Neural cell (in vitro differentiated cells): ENCODE measurements at regions not wholly inside any gene's neighbourhood (a gene's known extent, or its start where the extent isn't known, plus 50 kb on each side); places are given as distances from the start of the nearest gene placed in this dataset.

ENCODE experiments used
- H2AFZ ChIP-seq: fragments of 200-600, 300-800 bp; sonication (generic), shearing (Covaris generic); 2 replicates; pipeline ENCODE4 v1.6.0; 2014; ENCODE audit warnings: low read depth, mild to moderate bottlenecking, antibody characterized with exemption, low read length, moderate library complexity
- H3F3A ChIP-seq: fragments of 200-600 bp; shearing (Covaris generic); 2 replicates; pipeline ENCODE4 v1.6.1; 2016; ENCODE audit warnings: mild to moderate bottlenecking, moderate library complexity, mixed read lengths, antibody characterized with exemption, low read length; ENCODE audit not compliant: insufficient read depth, poor library complexity, severe bottlenecking
- H3K27ac ChIP-seq: fragments of 200-600, 300-800 bp; sonication (generic), shearing (Covaris generic); 2 replicates; pipeline ENCODE4 v1.5.1; 2014; ENCODE audit warnings: mild to moderate bottlenecking, low read length, moderate library complexity
- H3K27me3 ChIP-seq: fragments of 300-800, 200-600 bp; sonication (generic), shearing (Covaris generic); 2 replicates; pipeline ENCODE4 v1.6.0; 2014; ENCODE audit warnings: mild to moderate bottlenecking, low read depth, low read length, moderate library complexity; ENCODE audit not compliant: insufficient read depth
- H3K36me3 ChIP-seq: fragments of 300-800, 200-600 bp; sonication (generic), shearing (Covaris generic); 2 replicates; pipeline ENCODE4 v1.5.1; 2014; ENCODE audit warnings: mild to moderate bottlenecking, antibody characterized with exemption, low read length, moderate library complexity; ENCODE audit not compliant: insufficient read depth
- H3K4me2 ChIP-seq: fragments of 300-800, 200-600 bp; sonication (generic), shearing (Covaris generic); 2 replicates; pipeline ENCODE4 v1.6.0; 2014; ENCODE audit warnings: mild to moderate bottlenecking, low read length
- H3K4me3 ChIP-seq: fragments of 300-800, 200-600 bp; sonication (generic), shearing (Covaris generic); 2 replicates; pipeline ENCODE4 v1.5.1; 2014; ENCODE audit warnings: mild to moderate bottlenecking, low read length, moderate library complexity
- H3K79me2 ChIP-seq: fragments of 200-600 bp; shearing (Covaris generic); replicated peaks from 2 replicates; pipeline ENCODE4 v1.6.0; 2014; ENCODE audit warnings: mild to moderate bottlenecking, low read length, moderate library complexity; ENCODE audit not compliant: insufficient read depth
- H3K9ac ChIP-seq: fragments of 300-800, 200-600 bp; sonication (generic), shearing (Covaris generic); 2 replicates; pipeline ENCODE4 v1.6.1; 2016; ENCODE audit warnings: mild to moderate bottlenecking, low read length, mixed read lengths
- H3K9me2 ChIP-seq: fragments of 200-600 bp; shearing (Covaris generic); 2 replicates; pipeline ENCODE4 v1.6.1; 2016; ENCODE audit warnings: mild to moderate bottlenecking, low read length, mixed read lengths; ENCODE audit not compliant: insufficient read depth
- H3K9me3 ChIP-seq: fragments of 200-600, 300-800 bp; sonication (generic), shearing (Covaris generic); 2 replicates; pipeline ENCODE4 v1.6.1; 2016; ENCODE audit warnings: mild to moderate bottlenecking, mixed run types, low read length, moderate library complexity, mixed read lengths
- H4K20me1 ChIP-seq: fragments of 200-600 bp; shearing (Covaris generic); 2 replicates; pipeline ENCODE4 v1.6.1; 2016; ENCODE audit warnings: mild to moderate bottlenecking, mixed run types; ENCODE audit not compliant: insufficient read depth
- EP300 ChIP-seq: fragments of 450-650 bp; conservative IDR thresholded peaks from 2 replicates; pipeline ENCODE4 v1.6.1; 2014; ENCODE audit warnings: antibody characterized with exemption, mild to moderate bottlenecking, moderate library complexity; ENCODE audit not compliant: poor library complexity, severe bottlenecking
- EZH2 ChIP-seq: fragments of 200-600, 300-800 bp; shearing (Covaris generic), sonication (generic); IDR thresholded peaks from 2 replicates; pipeline ENCODE4 v1.6.1; 2014; ENCODE audit warnings: antibody characterized with exemption, low read length, borderline replicate concordance, mild to moderate bottlenecking; ENCODE audit not compliant: insufficient read depth, poor library complexity, severe bottlenecking
- MXI1 ChIP-seq: fragments of 450-650 bp; conservative IDR thresholded peaks from 2 replicates; pipeline ENCODE4 v1.6.1; 2014; ENCODE audit warnings: antibody characterized with exemption, mild to moderate bottlenecking; ENCODE audit not compliant: poor library complexity, severe bottlenecking
- POLR2AphosphoS5 ChIP-seq: IDR thresholded peaks from 2 replicates; pipeline ENCODE4 v1.6.1; 2012
- SMC3 ChIP-seq: fragments of 450-650 bp; conservative IDR thresholded peaks from 2 replicates; pipeline ENCODE4 v1.6.1; 2014; ENCODE audit warnings: antibody characterized with exemption, mild to moderate bottlenecking, moderate library complexity; ENCODE audit not compliant: poor library complexity
- TAF1 ChIP-seq: IDR thresholded peaks from 2 replicates; pipeline ENCODE4 v1.6.1; 2012; ENCODE audit warnings: low read depth
- TF ChIP-seq, protein P1 (sequence below): IDR thresholded peaks from 2 replicates; pipeline ENCODE4 v1.6.1; 2012; ENCODE audit warnings: borderline replicate concordance
- TF ChIP-seq, protein P2 (sequence below): fragments of 450-650 bp; IDR thresholded peaks from 2 replicates; pipeline ENCODE4 v1.5.1; 2014; ENCODE audit warnings: antibody characterized with exemption, mild to moderate bottlenecking, moderate library complexity; ENCODE audit not compliant: poor library complexity, severe bottlenecking

DNA sequence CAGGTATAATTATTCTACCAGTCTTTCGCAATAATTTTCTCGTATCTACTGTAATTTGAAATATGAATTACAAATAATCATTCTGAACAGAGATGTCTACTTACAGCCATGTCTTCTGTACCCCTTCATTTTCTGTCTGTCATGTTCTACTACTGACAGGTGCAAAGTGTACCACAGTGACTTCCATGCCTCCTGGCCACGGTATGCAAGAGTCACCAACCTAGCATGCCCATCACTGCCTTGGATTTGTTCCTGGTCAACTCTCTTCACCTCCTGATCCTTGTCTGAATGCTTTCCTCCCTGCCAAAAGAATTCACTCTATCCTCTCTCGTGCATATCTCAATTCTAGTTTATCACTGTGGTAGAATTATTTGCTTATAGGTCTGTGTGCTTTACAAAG, 755.4 kb downstream of the KCNJ2 start:
- Histone ChIP-seq H3K27ac (no peak overlapping the region), H3K36me3 (no peaks in the 10 kb centered on the region), H3K4me2 (no peak overlapping the region), H2AFZ (no peak overlapping the region), H3K9ac (no peak overlapping the region), H3K27me3 (no peaks in the 10 kb centered on the region), H3K4me3 (no peak overlapping the region), H3K79me2 (no peaks in the 10 kb centered on the region), H3K9me3 (peaks cover under 1% of the 10 kb centered on the region), H3F3A (no peaks in the 10 kb centered on the region), H4K20me1 (no peaks in the 10 kb centered on the region), H3K9me2 (no peaks in the 10 kb centered on the region)
- TF ChIP-seq EP300: no peak
- TF ChIP-seq, protein P1, sequence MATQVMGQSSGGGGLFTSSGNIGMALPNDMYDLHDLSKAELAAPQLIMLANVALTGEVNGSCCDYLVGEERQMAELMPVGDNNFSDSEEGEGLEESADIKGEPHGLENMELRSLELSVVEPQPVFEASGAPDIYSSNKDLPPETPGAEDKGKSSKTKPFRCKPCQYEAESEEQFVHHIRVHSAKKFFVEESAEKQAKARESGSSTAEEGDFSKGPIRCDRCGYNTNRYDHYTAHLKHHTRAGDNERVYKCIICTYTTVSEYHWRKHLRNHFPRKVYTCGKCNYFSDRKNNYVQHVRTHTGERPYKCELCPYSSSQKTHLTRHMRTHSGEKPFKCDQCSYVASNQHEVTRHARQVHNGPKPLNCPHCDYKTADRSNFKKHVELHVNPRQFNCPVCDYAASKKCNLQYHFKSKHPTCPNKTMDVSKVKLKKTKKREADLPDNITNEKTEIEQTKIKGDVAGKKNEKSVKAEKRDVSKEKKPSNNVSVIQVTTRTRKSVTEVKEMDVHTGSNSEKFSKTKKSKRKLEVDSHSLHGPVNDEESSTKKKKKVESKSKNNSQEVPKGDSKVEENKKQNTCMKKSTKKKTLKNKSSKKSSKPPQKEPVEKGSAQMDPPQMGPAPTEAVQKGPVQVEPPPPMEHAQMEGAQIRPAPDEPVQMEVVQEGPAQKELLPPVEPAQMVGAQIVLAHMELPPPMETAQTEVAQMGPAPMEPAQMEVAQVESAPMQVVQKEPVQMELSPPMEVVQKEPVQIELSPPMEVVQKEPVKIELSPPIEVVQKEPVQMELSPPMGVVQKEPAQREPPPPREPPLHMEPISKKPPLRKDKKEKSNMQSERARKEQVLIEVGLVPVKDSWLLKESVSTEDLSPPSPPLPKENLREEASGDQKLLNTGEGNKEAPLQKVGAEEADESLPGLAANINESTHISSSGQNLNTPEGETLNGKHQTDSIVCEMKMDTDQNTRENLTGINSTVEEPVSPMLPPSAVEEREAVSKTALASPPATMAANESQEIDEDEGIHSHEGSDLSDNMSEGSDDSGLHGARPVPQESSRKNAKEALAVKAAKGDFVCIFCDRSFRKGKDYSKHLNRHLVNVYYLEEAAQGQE: no peak
- TF ChIP-seq, protein P2, sequence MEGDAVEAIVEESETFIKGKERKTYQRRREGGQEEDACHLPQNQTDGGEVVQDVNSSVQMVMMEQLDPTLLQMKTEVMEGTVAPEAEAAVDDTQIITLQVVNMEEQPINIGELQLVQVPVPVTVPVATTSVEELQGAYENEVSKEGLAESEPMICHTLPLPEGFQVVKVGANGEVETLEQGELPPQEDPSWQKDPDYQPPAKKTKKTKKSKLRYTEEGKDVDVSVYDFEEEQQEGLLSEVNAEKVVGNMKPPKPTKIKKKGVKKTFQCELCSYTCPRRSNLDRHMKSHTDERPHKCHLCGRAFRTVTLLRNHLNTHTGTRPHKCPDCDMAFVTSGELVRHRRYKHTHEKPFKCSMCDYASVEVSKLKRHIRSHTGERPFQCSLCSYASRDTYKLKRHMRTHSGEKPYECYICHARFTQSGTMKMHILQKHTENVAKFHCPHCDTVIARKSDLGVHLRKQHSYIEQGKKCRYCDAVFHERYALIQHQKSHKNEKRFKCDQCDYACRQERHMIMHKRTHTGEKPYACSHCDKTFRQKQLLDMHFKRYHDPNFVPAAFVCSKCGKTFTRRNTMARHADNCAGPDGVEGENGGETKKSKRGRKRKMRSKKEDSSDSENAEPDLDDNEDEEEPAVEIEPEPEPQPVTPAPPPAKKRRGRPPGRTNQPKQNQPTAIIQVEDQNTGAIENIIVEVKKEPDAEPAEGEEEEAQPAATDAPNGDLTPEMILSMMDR: no peak
- TF ChIP-seq EZH2: no peak
- TF ChIP-seq SMC3: no peak
- TF ChIP-seq POLR2AphosphoS5: no peak
- no peak for TF ChIP-seq TAF1
- TF ChIP-seq MXI1: no peak

DNA sequence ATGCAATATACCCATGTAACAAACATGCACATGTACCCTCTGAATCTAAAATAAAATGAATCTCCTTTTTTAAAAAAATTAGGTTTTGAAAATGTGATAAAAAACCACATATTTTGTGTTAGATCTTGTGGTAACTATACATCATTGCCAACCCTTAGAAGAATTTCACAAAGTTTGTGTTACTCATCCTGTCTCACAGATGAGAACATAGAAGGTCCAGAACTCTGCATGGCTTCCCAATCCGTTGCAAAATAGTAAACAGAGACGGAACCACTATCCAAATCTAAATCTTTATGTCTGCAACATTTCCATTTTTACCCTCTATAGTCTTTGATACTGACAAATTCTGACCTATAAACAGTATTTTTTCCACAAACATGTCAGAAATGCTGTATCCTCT, 759.9 kb downstream of the KCNJ2 start:
- TF ChIP-seq SMC3 (no peak), POLR2AphosphoS5 (no peak), EP300 (no peak), TAF1 (no peak)
- TF ChIP-seq, protein P1: no peak
- TF ChIP-seq, protein P2: no peak
- no peak overlapping the region for H3K27ac ChIP-seq
- no peak overlapping the region for H3K4me2 ChIP-seq
- no peaks in the 10 kb centered on the region for H4K20me1 ChIP-seq
- no peak overlapping the region for H2AFZ ChIP-seq
- no peak overlapping the region for H3K4me3 ChIP-seq
- no peak overlapping the region for H3K9ac ChIP-seq
- H3F3A ChIP-seq: no peaks in the 10 kb centered on the region
- no peaks in the 10 kb centered on the region for H3K79me2 ChIP-seq
- no peaks in the 10 kb centered on the region for H3K27me3 ChIP-seq
- no peaks in the 10 kb centered on the region for H3K9me3 ChIP-seq
- H3K36me3 ChIP-seq: no peaks in the 10 kb centered on the region
- H3K9me2 ChIP-seq: no peaks in the 10 kb centered on the region
